ENCODE measurements at regions not wholly inside any gene's neighbourhood (a gene's known extent, or its start where the extent isn't known, plus 50 kb on each side); places are given as distances from the start of the nearest gene placed in this dataset.
"Not testable (repeated sequence)": the region's sequence is repeated elsewhere in the genome, so short reads cannot be mapped to it uniquely, and the experiment has no call there.

DNA sequence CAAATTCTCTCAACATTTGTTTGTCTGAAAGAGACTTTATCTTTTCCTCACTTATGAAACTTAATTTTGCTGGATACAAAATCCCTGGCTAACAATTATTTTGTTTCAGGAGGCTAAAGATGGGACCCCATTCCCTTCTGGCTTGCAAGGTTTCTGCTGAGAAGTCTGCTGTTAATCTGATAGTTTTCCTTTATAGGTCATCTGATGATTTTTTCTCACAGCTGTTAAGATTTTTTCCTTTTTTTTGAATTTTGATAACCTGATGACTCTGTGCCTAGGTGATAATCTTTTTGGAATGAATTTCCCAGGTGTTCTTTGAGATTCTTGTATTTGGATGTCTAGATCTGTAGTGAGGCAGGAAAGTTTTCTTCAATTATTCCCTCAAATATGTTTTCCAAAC is 2661.4 kb downstream of the PCDH9 start:
- Histone ChIP-seq H3K4me2 (ENCODE audit: insufficient read depth, insufficient read length, low read length) (no peak overlapping the region), H2BK15ac (ENCODE audit: low read depth, low read length) (no peak overlapping the region), H4K91ac (ENCODE audit: insufficient read length, low read depth, low read length) (no peak overlapping the region), H4K8ac (replicated peaks; ENCODE audit: insufficient read length, low read depth, low read length) (no peak overlapping the region), H3K23me2 (ENCODE audit: insufficient read length, low read depth, low read length, poor library complexity, severe bottlenecking) (no peaks in the 10 kb centered on the region), H3K79me1 (ENCODE audit: insufficient read depth, low read depth, low read length, poor library complexity, severe bottlenecking) (no peaks in the 10 kb centered on the region), H4K20me1 (ENCODE audit: control insufficient read depth, insufficient read depth, insufficient read length) (no peaks in the 10 kb centered on the region), H3K27me3 (ENCODE audit: insufficient read depth, low read length) (no peaks in the 10 kb centered on the region), H2AK5ac (ENCODE audit: insufficient read length, low read length) (no peak overlapping the region), H2BK20ac (ENCODE audit: low read depth, low read length, poor library complexity, severe bottlenecking) (no peak overlapping the region), H3K79me2 (ENCODE audit: insufficient read depth, low read length) (no peaks in the 10 kb centered on the region), H3K27ac (ENCODE audit: insufficient read length, low read depth, low read length) (no peak overlapping the region), H3K9ac (ENCODE audit: extremely low read depth, insufficient read length, low read length) (no peak overlapping the region), H4K5ac (ENCODE audit: insufficient read length, low read depth, low read length) (no peak overlapping the region), H3K9me3 (ENCODE audit: control insufficient read depth, low read depth, low read length) (no peaks in the 10 kb centered on the region), H3K23ac (ENCODE audit: insufficient read length, low read depth, low read length) (no peak overlapping the region), H2BK12ac (ENCODE audit: insufficient read length, low read depth, low read length) (no peak overlapping the region), H3T11ph (ENCODE audit: low read length) (no peak overlapping the region), H3K56ac (ENCODE audit: insufficient read length, low read depth, low read length) (no peak overlapping the region), H3K14ac (ENCODE audit: insufficient read depth, low read length) (no peak overlapping the region), H2AFZ (ENCODE audit: low read length) (no peak overlapping the region), H3K18ac (ENCODE audit: insufficient read length, low read depth, low read length) (no peak overlapping the region), H2BK120ac (ENCODE audit: low read depth, low read length, poor library complexity, severe bottlenecking) (no peak overlapping the region), H3K4ac (ENCODE audit: low read depth, low read length) (no peak overlapping the region), H3K4me1 (ENCODE audit: insufficient read depth, low read length) (no peaks in the 10 kb centered on the region), H2BK5ac (ENCODE audit: insufficient read length, low read length) (no peak overlapping the region)
- Mint-ChIP-seq H3K4me1 (no peaks in the 10 kb centered on the region), H3K36me3 (ENCODE audit: insufficient read depth in 1 of 3, low read depth in 3 of 3) (peaks cover 17 to 36% (median 17%) of the 10 kb centered on the region in 3 experiments), H3K27ac (no peak overlapping the region), H3K4me3 (no peak overlapping the region), H3K9me3 (peaks cover 30 to 32% of the 10 kb centered on the region in 2 experiments), H3K27me3 (ENCODE audit: low read depth) (no peaks in the 10 kb centered on the region)
- no peak for DNase-seq
- no peak for TF ChIP-seq CTCF (conservative IDR thresholded peaks at IDR 0.05)

GRCh38 chr13:64558031-64558430 is 2672.1 kb downstream of the PCDH9 start:
- not testable (repeated sequence) for H3K36me3 Mint-ChIP-seq (ENCODE audit: insufficient read depth in 1 of 3, low read depth in 3 of 3); H2BK12ac ChIP-seq (ENCODE audit: insufficient read length, low read depth, low read length); H4K8ac ChIP-seq (replicated peaks; ENCODE audit: insufficient read length, low read depth, low read length); H3K27me3 Mint-ChIP-seq (ENCODE audit: low read depth); H3K9ac ChIP-seq (ENCODE audit: extremely low read depth, insufficient read length, low read length); H4K20me1 ChIP-seq (ENCODE audit: control insufficient read depth, insufficient read depth, insufficient read length); H3K9me3 Mint-ChIP-seq; H3T11ph ChIP-seq (ENCODE audit: low read length); H3K79me2 ChIP-seq (ENCODE audit: insufficient read depth, low read length); H3K14ac ChIP-seq (ENCODE audit: insufficient read depth, low read length); H2AK5ac ChIP-seq (ENCODE audit: insufficient read length, low read length); H3K27me3 ChIP-seq (ENCODE audit: insufficient read depth, low read length); H2BK20ac ChIP-seq (ENCODE audit: low read depth, low read length, poor library complexity, severe bottlenecking); H3K4me1 Mint-ChIP-seq; H2AFZ ChIP-seq (ENCODE audit: low read length); H3K4ac ChIP-seq (ENCODE audit: low read depth, low read length); H3K9me3 ChIP-seq (ENCODE audit: control insufficient read depth, low read depth, low read length); H3K56ac ChIP-seq (ENCODE audit: insufficient read length, low read depth, low read length); H3K18ac ChIP-seq (ENCODE audit: insufficient read length, low read depth, low read length); H3K23ac ChIP-seq (ENCODE audit: insufficient read length, low read depth, low read length); H3K4me3 Mint-ChIP-seq; H2BK120ac ChIP-seq (ENCODE audit: low read depth, low read length, poor library complexity, severe bottlenecking); H3K27ac ChIP-seq (ENCODE audit: insufficient read length, low read depth, low read length); H3K23me2 ChIP-seq (ENCODE audit: insufficient read length, low read depth, low read length, poor library complexity, severe bottlenecking); H2BK5ac ChIP-seq (ENCODE audit: insufficient read length, low read length); H3K4me1 ChIP-seq (ENCODE audit: insufficient read depth, low read length); H4K91ac ChIP-seq (ENCODE audit: insufficient read length, low read depth, low read length); H2BK15ac ChIP-seq (ENCODE audit: low read depth, low read length); DNase-seq; H3K79me1 ChIP-seq (ENCODE audit: insufficient read depth, low read depth, low read length, poor library complexity, severe bottlenecking); H3K27ac Mint-ChIP-seq; H4K5ac ChIP-seq (ENCODE audit: insufficient read length, low read depth, low read length); H3K4me2 ChIP-seq (ENCODE audit: insufficient read depth, insufficient read length, low read length)
- WGBS (ENCODE audit: extremely low coverage, insufficient read length, low lambda C conversion rate), result no CpG with 5 or more reads among the region's 10 CpGs
